Right lobe of liver (tissue), 4 donors: ENCODE measurements at regions not wholly inside any gene's neighbourhood (a gene's known extent, or its start where the extent isn't known, plus 50 kb on each side); places are given as distances from the start of the nearest gene placed in this dataset.
A peak's percentile ranks its signal among the peaks of the same experiment; 100 is the strongest.

ENCODE experiments used
- CTCF ChIP-seq, 4 donors: fragments of 200-600 bp in 3 of 4; fragments of 450-650 bp in 1 of 4; IDR thresholded peaks; one replicate each; pipeline versions ENCODE4 v1.5.1 to v1.8.0; 2016 to 2022; ENCODE audit warnings: antibody characterized with exemption in 4 of 4, mild to moderate bottlenecking in 2 of 4
- POLR2A ChIP-seq: fragments of 450-650 bp; IDR thresholded peaks from one replicate; pipeline ENCODE4 v1.6.1; 2017; ENCODE audit warnings: antibody characterized with exemption, mild to moderate bottlenecking
- donor health status: DM: no; HTN: no; CAD: no.
- donor health status: DM: no; HTN: no; CAD: no.
- donor health status: DM: no; HTN: yes; CAD: no.

DNA sequence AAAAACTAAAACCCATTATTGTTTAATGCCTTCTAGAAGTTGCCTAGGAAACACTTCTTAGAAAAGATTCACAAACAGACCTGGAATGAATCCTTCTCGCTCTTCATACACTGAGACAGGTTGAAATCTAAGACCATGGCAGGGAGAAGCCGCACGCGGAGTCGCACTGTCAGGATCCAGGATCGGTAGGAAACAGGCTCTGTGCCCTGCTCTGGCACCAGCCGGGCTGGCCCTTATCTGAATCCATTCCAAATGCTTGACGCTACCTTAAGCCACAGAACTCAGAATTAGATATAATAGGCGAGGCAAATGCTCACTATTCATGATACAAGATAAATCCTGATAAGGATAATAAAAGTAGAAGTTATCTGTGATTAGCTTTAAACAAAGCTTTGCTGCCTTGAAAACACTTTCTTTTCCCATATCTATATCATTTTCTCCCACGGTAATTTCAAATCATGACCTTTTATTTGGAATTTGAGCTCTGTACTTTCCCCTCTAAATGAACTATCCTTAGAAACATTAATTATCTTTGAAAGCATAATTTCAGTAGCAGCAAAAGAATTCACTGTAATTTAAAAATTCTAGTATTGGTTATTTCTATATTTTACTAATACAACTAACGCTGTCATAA is 385.6 kb downstream of the IRS2 start:
- TF ChIP-seq POLR2A (peak; percentile 47), CTCF (IDR thresholded peaks at IDR 0.05) (no peak)
